ENCODE measurements at regions not wholly inside any gene's neighbourhood (a gene's known extent, or its start where the extent isn't known, plus 50 kb on each side); places are given as distances from the start of the nearest gene placed in this dataset.

DNA sequence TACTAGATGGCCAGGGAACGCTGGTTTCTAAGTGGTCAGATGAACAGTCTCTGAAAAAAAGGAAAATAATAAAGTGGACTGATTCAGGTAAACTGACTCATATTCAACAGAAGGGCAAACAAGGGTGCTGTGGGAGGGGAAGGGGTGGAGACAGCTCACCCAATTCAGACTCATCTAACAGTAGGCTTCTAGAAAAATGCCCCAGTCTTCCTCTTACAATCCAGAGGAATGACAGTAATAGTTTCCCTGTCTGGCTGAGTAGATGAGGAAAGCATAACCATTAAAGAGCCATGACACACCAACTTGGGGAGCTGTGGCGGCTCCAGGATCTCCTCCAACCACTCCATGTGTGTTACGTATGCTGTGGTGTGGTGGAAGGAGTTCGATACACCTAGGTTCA, 231.4 kb upstream of the UMPS start:
- TF ChIP-seq, protein P1, sequence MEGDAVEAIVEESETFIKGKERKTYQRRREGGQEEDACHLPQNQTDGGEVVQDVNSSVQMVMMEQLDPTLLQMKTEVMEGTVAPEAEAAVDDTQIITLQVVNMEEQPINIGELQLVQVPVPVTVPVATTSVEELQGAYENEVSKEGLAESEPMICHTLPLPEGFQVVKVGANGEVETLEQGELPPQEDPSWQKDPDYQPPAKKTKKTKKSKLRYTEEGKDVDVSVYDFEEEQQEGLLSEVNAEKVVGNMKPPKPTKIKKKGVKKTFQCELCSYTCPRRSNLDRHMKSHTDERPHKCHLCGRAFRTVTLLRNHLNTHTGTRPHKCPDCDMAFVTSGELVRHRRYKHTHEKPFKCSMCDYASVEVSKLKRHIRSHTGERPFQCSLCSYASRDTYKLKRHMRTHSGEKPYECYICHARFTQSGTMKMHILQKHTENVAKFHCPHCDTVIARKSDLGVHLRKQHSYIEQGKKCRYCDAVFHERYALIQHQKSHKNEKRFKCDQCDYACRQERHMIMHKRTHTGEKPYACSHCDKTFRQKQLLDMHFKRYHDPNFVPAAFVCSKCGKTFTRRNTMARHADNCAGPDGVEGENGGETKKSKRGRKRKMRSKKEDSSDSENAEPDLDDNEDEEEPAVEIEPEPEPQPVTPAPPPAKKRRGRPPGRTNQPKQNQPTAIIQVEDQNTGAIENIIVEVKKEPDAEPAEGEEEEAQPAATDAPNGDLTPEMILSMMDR (IDR thresholded peaks at IDR 0.05), result no peak
- TF ChIP-seq EP300 (IDR thresholded peaks at IDR 0.05) (no peak), POLR2A (IDR thresholded peaks at IDR 0.05) (no peak), POLR2AphosphoS5 (IDR thresholded peaks at IDR 0.05) (no peak)

Measured in stomach (tissue), 4 donors.